ENCODE measurements at regions not wholly inside any gene's neighbourhood (a gene's known extent, or its start where the extent isn't known, plus 50 kb on each side); places are given as distances from the start of the nearest gene placed in this dataset.

GRCh38 chr20:16946097-16946496 lies 197.9 kb downstream of the OTOR start:
- TF ChIP-seq CTCF (IDR thresholded peaks at IDR 0.05), result no peak
- Histone ChIP-seq H3K36me3 (no peaks in the 10 kb centered on the region), H3K27me3 (replicated peaks; ENCODE audit: insufficient read depth) (no peaks in the 10 kb centered on the region), H3K27ac (no peak overlapping the region), H3K4me3 (no peak overlapping the region), H3K4me1 (ENCODE audit: control insufficient read depth in 1 of 2, low read depth in 2 of 2) (no peaks in the 10 kb centered on the region), H3K9me3 (no peaks in the 10 kb centered on the region)
- DNase-seq (ENCODE audit: low spot score) (no peak), ATAC-seq (ENCODE audit: insufficient number of reproducible peaks, low FRiP score, low read depth) (no peak)

GRCh38 chr20:16947479-16947878 lies 199.3 kb downstream of the OTOR start:
- no peaks in the 10 kb centered on the region for H3K27me3 ChIP-seq (replicated peaks; ENCODE audit: insufficient read depth)
- no peak for ATAC-seq (ENCODE audit: insufficient number of reproducible peaks, low FRiP score, low read depth)
- DNase-seq (ENCODE audit: low spot score), result no peak
- no peak for TF ChIP-seq CTCF (IDR thresholded peaks at IDR 0.05)
- no peaks in the 10 kb centered on the region for H3K36me3 ChIP-seq
- H3K4me1 ChIP-seq (ENCODE audit: control insufficient read depth in 1 of 2, low read depth in 2 of 2), result no peaks in the 10 kb centered on the region
- no peaks in the 10 kb centered on the region for H3K9me3 ChIP-seq
- H3K27ac ChIP-seq, result peak overlapping the region in 1 of 2 donors; percentile 27
- no peak overlapping the region for H3K4me3 ChIP-seq

GRCh38 chr20:16951876-16952275 lies 203.7 kb downstream of the OTOR start:
- Histone ChIP-seq H3K4me3 (no peak overlapping the region), H3K36me3 (no peaks in the 10 kb centered on the region), H3K27ac (no peak overlapping the region), H3K4me1 (ENCODE audit: control insufficient read depth in 1 of 2, low read depth in 2 of 2) (no peaks in the 10 kb centered on the region), H3K27me3 (replicated peaks; ENCODE audit: insufficient read depth) (no peaks in the 10 kb centered on the region), H3K9me3 (no peaks in the 10 kb centered on the region)
- DNase-seq (ENCODE audit: low spot score) (no peak), ATAC-seq (ENCODE audit: insufficient number of reproducible peaks, low FRiP score, low read depth) (no peak)
- TF ChIP-seq CTCF (IDR thresholded peaks at IDR 0.05), result no peak

- Histone ChIP-seq H3K27ac (no peak overlapping the region), H3K9me3 (no peaks in the 10 kb centered on the region), H3K36me3 (no peaks in the 10 kb centered on the region), H3K4me1 (ENCODE audit: control insufficient read depth in 1 of 2, low read depth in 2 of 2) (no peaks in the 10 kb centered on the region), H3K27me3 (replicated peaks; ENCODE audit: insufficient read depth) (no peaks in the 10 kb centered on the region), H3K4me3 (no peak overlapping the region)
- ATAC-seq (ENCODE audit: insufficient number of reproducible peaks, low FRiP score, low read depth) (no peak), DNase-seq (ENCODE audit: low spot score) (no peak)
- TF ChIP-seq CTCF (IDR thresholded peaks at IDR 0.05), result no peak
Measured at GRCh38 chr20:16952965-16953364, 204.8 kb downstream of the OTOR start.

- ATAC-seq (ENCODE audit: insufficient number of reproducible peaks, low FRiP score, low read depth), result no peak
- Histone ChIP-seq H3K4me3 (no peak overlapping the region), H3K27me3 (replicated peaks; ENCODE audit: insufficient read depth) (no peaks in the 10 kb centered on the region), H3K4me1 (ENCODE audit: control insufficient read depth in 1 of 2, low read depth in 2 of 2) (no peaks in the 10 kb centered on the region), H3K36me3 (no peaks in the 10 kb centered on the region), H3K27ac (no peak overlapping the region), H3K9me3 (no peaks in the 10 kb centered on the region)
- DNase-seq (ENCODE audit: low spot score), result no peak
- no peak for TF ChIP-seq CTCF (IDR thresholded peaks at IDR 0.05)
Measured at GRCh38 chr20:16953858-16954257, 205.7 kb downstream of the OTOR start.
